ENCODE measurements at regions not wholly inside any gene's neighbourhood (a gene's known extent, or its start where the extent isn't known, plus 50 kb on each side); places are given as distances from the start of the nearest gene placed in this dataset.
"Not testable (repeated sequence)": the region's sequence is repeated elsewhere in the genome, so short reads cannot be mapped to it uniquely, and the experiment has no call there.

GRCh38 chr2:38149531-38149930 lies 73.6 kb upstream of the CYP1B1 start:
- DNase-seq (ENCODE audit: insufficient read length, low spot score), result no peak
- FAIRE-seq, result no peak

GRCh38 chr2:38148501-38148900 lies 72.5 kb upstream of the CYP1B1 start:
- DNase-seq (ENCODE audit: insufficient read length, low spot score) (no peak), FAIRE-seq (no peak)

- no peak for DNase-seq (ENCODE audit: insufficient read length, low spot score)
- FAIRE-seq, result no peak
Measured at GRCh38 chr2:38147333-38148121, 71.6 kb upstream of the CYP1B1 start.

- DNase-seq (ENCODE audit: insufficient read length, low spot score), result peak; percentile 37
- no peak for FAIRE-seq
Measured at GRCh38 chr2:38146907-38147307, 71.0 kb upstream of the CYP1B1 start.

GRCh38 chr2:38146275-38146906 lies 70.4 kb upstream of the CYP1B1 start:
- DNase-seq (ENCODE audit: insufficient read length, low spot score), result no peak
- FAIRE-seq, result no peak

GRCh38 chr2:38145236-38145635 lies 69.3 kb upstream of the CYP1B1 start:
- FAIRE-seq (no peak), DNase-seq (ENCODE audit: insufficient read length, low spot score) (no peak)

GRCh38 chr2:38142627-38143026 lies 66.7 kb upstream of the CYP1B1 start:
- no peak for DNase-seq (ENCODE audit: insufficient read length, low spot score)
- FAIRE-seq, result no peak

- DNase-seq (ENCODE audit: insufficient read length, low spot score) (no peak), FAIRE-seq (no peak)
Measured at GRCh38 chr2:38141501-38141900, 65.5 kb upstream of the CYP1B1 start.

- DNase-seq (ENCODE audit: insufficient read length, low spot score) (no peak), FAIRE-seq (no peak)
Measured at GRCh38 chr2:38138996-38139395, 63.0 kb upstream of the CYP1B1 start.

- FAIRE-seq (no peak), DNase-seq (ENCODE audit: insufficient read length, low spot score) (no peak)
Measured at GRCh38 chr2:38138419-38138818, 62.5 kb upstream of the CYP1B1 start.

GRCh38 chr2:38137958-38138357 lies 62.0 kb upstream of the CYP1B1 start:
- DNase-seq (ENCODE audit: insufficient read length, low spot score); FAIRE-seq: not testable (repeated sequence)

GRCh38 chr2:38131676-38132075 lies 55.7 kb upstream of the CYP1B1 start:
- FAIRE-seq (no peak), DNase-seq (ENCODE audit: insufficient read length, low spot score) (no peak)

- DNase-seq (ENCODE audit: insufficient read length, low spot score) (no peak), FAIRE-seq (no peak)
Measured at GRCh38 chr2:38130876-38131275, 54.9 kb upstream of the CYP1B1 start.

- FAIRE-seq, result no peak
- no peak for DNase-seq (ENCODE audit: insufficient read length, low spot score)
Measured at GRCh38 chr2:38129987-38130386, 54.0 kb upstream of the CYP1B1 start.

- DNase-seq (ENCODE audit: insufficient read length, low spot score) (no peak), FAIRE-seq (no peak)
Measured at GRCh38 chr2:38129481-38129880, 53.5 kb upstream of the CYP1B1 start.

- FAIRE-seq (no peak), DNase-seq (ENCODE audit: insufficient read length, low spot score) (no peak)
Measured at GRCh38 chr2:38128653-38129052, 52.7 kb upstream of the CYP1B1 start.

GRCh38 chr2:38127277-38127676 lies 51.3 kb upstream of the CYP1B1 start:
- DNase-seq (ENCODE audit: insufficient read length, low spot score), result no peak
- FAIRE-seq, result no peak

GRCh38 chr2:38125842-38126241 lies 49.9 kb upstream of the CYP1B1 start:
- no peak for DNase-seq (ENCODE audit: insufficient read length, low spot score)
- FAIRE-seq, result no peak

All from GM19239 (cell line).